ENCODE measurements at regions not wholly inside any gene's neighbourhood (a gene's known extent, or its start where the extent isn't known, plus 50 kb on each side); places are given as distances from the start of the nearest gene placed in this dataset.

GRCh38 chr11:112516261-112516660, 255.6 kb upstream of the PLET1 start:
- DNase-seq: no peak

- no peak for DNase-seq
Observed at GRCh38 chr11:112516755-112517154, 256.1 kb upstream of the PLET1 start.

GRCh38 chr11:112518371-112518770, 257.7 kb upstream of the PLET1 start:
- no peak for DNase-seq

GRCh38 chr11:112519751-112520150, 259.1 kb upstream of the PLET1 start:
- DNase-seq: no peak

GRCh38 chr11:112520354-112520753, 259.7 kb upstream of the PLET1 start:
- DNase-seq: no peak

- no peak for DNase-seq
Observed at GRCh38 chr11:112522536-112522935, 261.9 kb upstream of the PLET1 start.

- no peak for DNase-seq
Observed at GRCh38 chr11:112523031-112523430, 262.4 kb upstream of the PLET1 start.

GRCh38 chr11:112523477-112523876, 262.8 kb upstream of the PLET1 start:
- peak; percentile 85 for DNase-seq

- DNase-seq: no peak
Observed at GRCh38 chr11:112523951-112524350, 263.3 kb upstream of the PLET1 start.

- DNase-seq: no peak
Observed at GRCh38 chr11:112524798-112525197, 264.1 kb upstream of the PLET1 start.

- DNase-seq: peak; percentile 13
Observed at GRCh38 chr11:112525270-112525669, 264.6 kb upstream of the PLET1 start.

- DNase-seq: no peak
Observed at GRCh38 chr11:112525844-112526590, 265.4 kb upstream of the PLET1 start.

- DNase-seq: no peak
Observed at GRCh38 chr11:112526699-112527416, 266.2 kb upstream of the PLET1 start.

GRCh38 chr11:112529071-112529470, 268.4 kb upstream of the PLET1 start:
- no peak for DNase-seq

- DNase-seq: no peak
Observed at GRCh38 chr11:112532506-112532905, 271.8 kb upstream of the PLET1 start.

GRCh38 chr11:112533682-112534081, 273.0 kb upstream of the PLET1 start:
- no peak for DNase-seq

- no peak for DNase-seq
Observed at GRCh38 chr11:112534208-112534607, 273.5 kb upstream of the PLET1 start.

- no peak for DNase-seq
Observed at GRCh38 chr11:112537026-112537425, 276.4 kb upstream of the PLET1 start.

GRCh38 chr11:112537846-112538330, 277.2 kb upstream of the PLET1 start:
- no peak for DNase-seq

- peak; percentile 9 for DNase-seq
Observed at GRCh38 chr11:112538534-112539280, 278.0 kb upstream of the PLET1 start.

- peak; percentile 10 for DNase-seq
Observed at GRCh38 chr11:112539281-112539555, 278.6 kb upstream of the PLET1 start.

- no peak for DNase-seq
Observed at GRCh38 chr11:112539741-112540140, 279.1 kb upstream of the PLET1 start.

GRCh38 chr11:112540261-112540660, 279.6 kb upstream of the PLET1 start:
- no peak for DNase-seq
